HG03521 (cell line): ENCODE measurements at regions not wholly inside any gene's neighbourhood (a gene's known extent, or its start where the extent isn't known, plus 50 kb on each side); places are given as distances from the start of the nearest gene placed in this dataset.
A peak's percentile ranks its signal among the peaks of the same experiment; 100 is the strongest.

Experiments used
- ATAC-seq: cut with Tn5 transposase; IDR thresholded peaks from one replicate; pipeline ENCODE4 v1.9.1; 2021; ENCODE audit warnings: mild to moderate bottlenecking, moderate library complexity; ENCODE audit not compliant: unreplicated experiment

DNA sequence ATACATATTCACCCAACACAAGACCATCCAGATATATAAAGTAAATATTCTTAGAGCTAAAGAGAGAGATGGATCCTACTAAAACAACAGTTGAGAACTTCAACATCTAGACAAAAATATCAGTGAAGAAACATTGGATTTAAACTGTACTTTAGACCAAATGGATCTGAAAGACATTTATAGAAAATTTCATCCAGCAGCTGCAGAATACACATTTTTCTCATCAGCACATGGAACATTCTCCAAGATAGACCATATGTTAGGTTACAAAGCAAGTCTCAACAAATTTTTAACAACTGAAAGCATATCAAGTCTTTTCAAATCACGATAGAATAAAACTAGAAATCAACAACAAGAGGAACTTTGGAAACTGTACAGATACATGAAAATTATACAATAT is 369.0 kb upstream of the CCDC54 start:
- no peak for ATAC-seq

DNA sequence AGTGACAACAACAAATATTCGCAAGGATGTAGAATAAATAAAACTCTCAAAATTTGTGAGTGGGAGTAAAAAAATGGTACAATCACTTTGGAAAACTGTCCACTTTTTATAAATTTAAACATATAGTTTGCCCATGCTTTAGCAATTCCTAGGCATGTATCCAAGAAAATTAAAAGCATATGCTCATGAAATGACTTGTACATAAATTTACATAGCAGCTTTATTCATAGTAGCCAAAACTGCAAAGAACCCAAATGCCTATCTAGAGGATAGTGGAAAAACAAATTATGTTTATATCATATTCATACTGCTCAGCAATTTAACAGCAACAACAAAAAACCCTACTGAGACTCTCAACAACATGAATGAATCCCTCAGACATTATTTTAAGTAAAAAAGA is 363.6 kb upstream of the CCDC54 start:
- ATAC-seq = no peak

DNA sequence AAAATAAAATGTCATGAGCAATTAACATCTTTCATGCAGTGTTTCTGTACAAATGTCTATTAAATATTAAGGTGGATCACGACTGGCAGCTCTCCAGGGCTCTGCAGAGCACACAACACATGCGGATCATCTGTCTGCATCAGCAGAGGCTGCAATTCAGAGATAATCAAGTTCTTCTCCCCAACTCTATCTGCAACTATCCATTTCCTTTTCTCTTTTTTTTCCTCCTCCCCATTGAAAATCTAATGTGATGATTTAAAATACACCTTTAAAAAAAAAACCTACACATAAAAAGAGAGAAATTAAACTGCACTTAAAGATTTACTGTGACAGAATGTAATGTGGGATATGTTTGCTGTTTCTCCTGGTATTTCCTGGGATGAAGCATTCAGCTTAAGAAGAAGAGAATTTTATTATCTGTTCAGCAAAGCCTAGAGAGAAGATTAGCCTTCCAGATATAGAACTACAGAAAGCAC is 352.6 kb upstream of the CCDC54 start:
- no peak for ATAC-seq

DNA sequence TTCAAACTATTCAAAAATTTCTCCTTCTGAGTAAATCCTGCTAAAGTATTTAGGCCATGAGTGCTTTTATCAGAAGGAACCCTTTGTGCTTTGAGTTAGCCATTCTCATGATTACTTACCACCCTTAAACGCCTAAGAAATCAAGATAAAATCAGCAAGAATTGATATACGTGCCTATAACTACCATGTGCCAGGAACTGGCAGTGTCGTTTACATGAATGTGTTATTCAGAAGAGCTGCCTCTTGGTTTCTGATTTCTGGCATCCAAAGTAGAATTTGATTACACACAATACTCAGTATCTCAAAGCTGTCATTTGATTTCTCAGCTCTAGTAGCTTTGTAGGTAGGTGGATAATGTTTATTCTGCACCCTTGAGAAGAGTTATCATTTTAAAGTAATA is 351.3 kb upstream of the CCDC54 start:
- no peak for ATAC-seq

DNA sequence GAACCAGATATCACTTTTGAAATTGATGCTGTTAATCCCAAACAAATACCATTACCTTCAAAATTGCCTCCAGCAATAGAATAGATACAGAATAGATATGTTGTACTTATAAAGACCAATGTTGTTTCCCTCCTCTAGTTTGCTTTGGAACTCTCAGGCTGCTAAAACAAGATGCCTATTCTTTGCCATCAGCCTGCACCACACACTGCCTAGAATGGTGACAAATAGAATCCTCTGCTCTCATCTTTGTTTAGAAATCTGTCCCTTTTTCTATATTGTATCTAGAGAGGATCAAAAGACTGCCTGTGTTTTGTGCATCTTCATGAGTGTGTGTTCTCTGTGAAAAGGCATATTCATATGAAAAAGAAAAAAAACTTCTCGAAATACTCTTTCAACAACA is 349.2 kb upstream of the CCDC54 start:
- no peak for ATAC-seq

DNA sequence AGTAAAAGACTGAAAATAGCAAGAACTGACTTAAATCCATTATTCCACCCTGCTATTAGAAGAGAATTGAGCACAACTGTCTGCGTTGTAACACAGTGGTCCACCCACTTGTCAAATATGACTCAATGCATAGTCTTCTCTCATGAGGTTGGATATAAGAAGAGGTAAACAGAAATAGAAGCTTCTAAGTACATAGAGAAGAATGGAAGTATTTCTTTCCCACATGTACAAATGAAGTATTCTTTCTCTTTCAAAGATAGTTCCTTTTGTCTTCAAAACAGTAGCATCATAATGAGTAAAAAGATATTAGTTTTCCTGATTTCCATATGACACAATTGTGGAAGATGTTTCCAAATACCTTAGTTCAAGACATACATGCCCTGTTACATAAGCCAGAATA is 348.6 kb upstream of the CCDC54 start:
- no peak for ATAC-seq

DNA sequence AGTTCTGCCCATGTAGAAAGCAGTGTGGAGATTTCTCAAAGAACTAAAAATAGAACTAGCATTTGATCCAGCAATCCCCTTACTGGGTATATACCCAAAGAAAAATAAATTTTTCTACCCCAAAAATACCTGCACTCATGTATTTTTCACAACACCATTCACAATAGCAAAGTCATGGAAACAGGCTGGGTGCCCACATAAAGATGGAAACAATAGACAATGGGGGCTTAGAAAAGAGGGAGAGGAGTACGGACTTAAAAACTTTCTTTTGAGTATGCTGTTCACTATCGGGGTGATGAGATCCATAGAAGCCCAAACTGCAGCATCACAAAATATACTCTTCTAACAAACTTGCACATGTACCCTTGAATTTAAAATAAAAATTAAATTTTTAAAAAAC is 345.1 kb upstream of the CCDC54 start:
- ATAC-seq = no peak

DNA sequence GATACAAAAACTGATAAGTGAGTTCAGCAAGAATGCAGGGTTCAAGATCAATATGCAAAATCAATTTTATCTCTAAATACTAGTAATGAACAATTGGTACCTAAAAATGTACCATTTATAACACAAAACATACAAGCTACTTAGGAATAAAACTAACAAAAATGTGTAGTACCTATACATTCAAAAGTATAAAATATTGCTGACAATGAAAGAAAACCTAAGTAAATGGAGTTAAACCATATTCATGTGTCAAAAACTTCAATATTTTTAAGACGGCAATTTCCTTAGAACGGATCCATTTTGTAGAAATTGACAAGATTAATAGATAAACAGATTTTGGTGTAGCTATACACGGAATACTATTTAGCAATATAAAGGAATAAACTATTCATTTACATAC is 343.1 kb upstream of the CCDC54 start:
- ATAC-seq = no peak

DNA sequence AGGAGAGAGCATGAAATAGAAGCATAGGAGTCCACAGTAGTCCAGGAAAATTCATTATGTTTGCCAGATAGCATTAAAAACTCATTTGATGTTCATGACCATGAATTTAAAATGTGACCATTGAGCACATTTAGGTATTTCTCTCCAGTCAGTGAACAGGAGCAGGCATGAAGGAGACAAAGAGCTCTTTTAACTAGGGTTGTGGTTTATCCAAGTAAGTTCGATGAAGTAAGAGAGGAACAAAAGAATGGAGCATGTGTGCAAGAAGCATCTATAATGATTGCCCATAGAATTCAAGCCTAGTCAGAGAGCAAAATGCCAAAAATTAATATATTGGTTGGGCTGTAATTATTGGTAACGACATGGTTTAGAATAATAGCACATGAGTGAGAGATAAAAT is 342.1 kb upstream of the CCDC54 start:
- no peak for ATAC-seq

DNA sequence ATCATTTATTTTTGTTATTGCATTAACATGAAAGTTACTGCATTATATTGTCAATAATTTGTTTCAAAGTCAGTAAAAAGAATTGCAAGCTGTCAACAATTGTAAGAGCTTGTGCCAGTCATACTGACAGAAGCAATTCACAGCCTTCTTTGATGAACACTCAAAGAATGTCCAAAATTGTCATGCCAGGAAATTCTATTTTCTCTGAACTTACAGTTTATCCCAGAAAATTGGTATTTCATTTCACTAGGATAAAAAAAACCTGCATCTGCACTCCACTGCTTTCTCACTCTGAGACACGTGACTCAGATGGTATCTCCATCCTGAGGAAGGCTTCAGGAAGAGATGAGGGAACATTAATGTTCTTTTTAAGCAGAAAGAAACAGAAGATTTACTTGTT is 332.6 kb upstream of the CCDC54 start:
- no peak for ATAC-seq

DNA sequence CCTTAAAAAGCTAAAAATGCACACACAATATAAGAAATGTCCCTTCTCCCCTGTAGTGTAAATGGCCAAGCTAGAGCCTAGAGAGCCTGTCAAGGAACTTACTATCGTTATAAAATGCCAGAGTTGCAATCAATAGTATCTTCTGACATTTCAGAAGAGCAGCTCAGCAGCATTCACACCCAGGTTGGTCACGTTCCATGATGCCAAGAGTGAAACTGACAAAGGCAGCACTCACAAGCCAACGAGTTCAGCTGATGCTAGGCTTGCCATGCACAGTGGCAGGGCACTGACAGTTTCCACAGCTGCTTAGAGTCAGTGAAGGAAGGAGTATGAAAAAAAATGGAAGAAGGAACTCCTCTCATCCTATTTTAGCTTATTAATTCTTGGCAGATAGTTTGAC is 331.4 kb upstream of the CCDC54 start:
- ATAC-seq = no peak

DNA sequence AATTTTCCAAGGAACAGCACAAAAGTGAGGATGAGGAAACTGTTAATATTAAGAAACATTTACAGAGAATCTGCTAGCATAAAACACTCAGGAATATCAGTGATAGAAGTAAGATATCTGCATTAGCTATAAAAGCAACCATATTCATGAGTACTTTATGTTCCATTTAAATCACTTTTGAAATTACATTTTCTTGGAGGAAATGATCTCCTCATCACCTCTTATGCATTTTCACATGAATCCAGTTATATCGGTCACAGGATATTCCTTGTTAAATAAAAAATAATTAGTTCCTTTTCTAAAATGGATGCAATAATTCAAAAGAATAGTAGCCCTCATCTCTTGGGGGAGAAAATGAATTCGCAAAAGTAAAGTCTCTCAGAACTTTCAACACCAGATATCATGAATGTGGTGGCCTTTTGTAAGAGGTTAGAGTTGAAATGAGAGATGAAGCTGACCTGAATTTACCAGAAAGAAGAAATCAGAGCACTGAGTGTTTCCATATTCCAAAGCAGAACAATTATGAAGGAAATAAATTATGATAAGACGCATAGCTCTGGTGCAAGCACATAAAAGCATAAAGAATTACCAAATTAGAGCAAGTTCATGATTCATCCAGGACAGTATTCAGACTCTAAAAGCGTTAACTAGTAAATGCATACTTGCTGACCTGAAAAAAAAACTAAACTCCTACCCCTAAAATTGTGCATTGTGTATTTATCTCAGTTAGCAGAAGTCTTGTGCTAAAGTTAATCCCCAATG is 321.9 kb upstream of the CCDC54 start:
- ATAC-seq = no peak

DNA sequence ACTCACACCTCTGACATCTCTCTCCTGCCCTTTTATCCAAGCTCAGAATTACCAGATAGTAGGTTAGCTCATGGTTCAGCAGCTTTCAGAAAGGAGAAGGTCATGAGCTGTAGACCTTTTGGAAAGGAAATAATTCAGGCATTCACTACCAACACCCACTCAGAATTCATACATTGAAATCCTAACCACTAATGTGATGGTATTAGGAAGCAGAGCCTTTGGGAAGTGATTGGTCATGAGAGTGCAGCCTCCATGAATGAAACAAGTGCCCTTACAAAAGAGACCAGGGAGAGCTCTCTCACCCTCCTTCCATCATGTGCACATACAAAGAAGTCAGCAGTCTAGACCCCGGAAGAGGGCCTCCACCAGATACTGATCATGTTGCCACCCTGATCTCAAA is 315.8 kb upstream of the CCDC54 start:
- ATAC-seq = no peak

DNA sequence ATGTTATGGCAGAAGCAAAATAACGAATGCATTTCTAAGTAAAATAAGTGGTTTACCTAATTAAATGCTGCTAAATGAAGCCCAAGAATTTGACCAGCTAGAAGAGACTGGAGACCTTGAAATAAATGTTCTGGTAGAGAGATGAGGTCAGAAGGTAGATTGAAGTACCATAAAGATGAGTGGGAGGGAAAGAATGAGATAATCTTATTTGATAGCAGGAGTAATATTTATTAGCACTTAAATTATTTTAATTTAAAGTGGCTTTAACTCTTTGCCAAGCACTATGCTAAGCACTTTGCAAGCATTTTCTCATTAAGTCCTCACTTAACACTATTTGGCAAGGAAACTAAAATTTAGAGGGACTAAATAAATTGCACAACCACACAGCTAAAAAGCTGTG is 314.9 kb upstream of the CCDC54 start:
- no peak for ATAC-seq

DNA sequence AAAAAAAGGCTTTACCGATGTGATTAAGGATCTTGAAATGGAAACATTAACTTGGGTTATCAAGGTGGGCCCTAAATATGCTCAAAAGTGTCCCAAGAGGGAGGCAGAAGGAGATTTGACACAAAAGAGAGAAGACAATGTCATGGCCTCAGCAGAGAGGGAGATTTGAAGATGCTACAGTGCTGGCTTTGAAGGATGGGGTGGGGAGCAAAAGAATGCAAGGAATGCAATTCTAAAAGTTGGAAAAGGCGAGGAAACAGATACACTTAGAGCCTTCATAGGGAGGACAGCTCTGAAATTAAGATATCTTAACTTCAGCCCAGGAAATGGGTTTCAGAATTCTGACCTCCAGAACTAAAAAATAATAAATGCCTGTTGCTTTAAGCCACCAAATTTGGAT is 314.5 kb upstream of the CCDC54 start:
- no peak for ATAC-seq

DNA sequence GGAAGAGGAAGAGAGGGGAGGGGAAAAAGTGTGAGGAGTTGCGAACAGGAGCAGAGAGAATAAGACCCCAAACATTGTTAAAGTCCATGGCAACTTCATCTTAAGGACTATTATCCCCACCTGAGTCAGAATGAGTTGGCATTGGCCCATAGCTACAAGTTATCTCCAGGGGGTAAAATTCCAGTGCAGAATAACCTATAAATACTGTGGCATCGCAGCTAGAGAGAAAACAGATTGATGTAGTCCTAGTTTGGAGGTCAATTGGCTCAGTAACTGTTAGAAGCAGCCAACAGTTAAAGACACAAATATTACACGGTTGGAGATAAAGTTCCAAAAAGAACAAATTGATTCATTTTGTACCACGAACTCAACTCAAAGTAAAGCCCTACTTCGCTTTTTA is 313.9 kb upstream of the CCDC54 start:
- ATAC-seq = no peak

DNA sequence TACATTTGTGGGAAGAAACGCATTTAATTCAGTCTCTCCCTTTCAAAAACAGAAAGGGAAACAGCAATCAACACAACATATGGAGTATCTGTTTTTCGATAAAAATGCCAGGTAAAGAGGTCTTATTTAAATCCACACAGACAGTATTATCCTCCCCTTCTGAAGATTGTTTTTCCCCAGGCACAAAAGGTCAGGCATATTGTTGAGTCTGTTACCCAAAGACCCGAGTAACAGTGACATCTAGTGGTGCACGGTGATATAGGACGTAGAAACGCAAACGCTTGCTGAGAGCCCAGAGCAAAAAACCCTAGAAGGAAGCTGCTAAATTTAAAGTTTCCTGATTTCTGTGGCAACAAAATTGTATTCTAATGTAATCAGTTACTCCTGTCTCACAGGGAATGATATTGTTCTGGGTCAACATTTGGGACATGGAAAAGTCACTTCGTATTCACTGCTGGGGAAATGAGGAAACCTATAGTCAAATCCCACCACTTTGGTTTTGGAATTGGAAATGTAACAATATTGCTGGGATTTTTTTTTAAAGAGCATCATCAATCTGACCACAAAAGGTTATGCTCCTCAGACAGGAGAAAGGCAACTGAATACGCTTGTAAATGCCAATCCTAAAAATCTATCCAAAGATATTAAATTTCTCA is 312.7 kb upstream of the CCDC54 start:
- ATAC-seq = peak; percentile 82

DNA sequence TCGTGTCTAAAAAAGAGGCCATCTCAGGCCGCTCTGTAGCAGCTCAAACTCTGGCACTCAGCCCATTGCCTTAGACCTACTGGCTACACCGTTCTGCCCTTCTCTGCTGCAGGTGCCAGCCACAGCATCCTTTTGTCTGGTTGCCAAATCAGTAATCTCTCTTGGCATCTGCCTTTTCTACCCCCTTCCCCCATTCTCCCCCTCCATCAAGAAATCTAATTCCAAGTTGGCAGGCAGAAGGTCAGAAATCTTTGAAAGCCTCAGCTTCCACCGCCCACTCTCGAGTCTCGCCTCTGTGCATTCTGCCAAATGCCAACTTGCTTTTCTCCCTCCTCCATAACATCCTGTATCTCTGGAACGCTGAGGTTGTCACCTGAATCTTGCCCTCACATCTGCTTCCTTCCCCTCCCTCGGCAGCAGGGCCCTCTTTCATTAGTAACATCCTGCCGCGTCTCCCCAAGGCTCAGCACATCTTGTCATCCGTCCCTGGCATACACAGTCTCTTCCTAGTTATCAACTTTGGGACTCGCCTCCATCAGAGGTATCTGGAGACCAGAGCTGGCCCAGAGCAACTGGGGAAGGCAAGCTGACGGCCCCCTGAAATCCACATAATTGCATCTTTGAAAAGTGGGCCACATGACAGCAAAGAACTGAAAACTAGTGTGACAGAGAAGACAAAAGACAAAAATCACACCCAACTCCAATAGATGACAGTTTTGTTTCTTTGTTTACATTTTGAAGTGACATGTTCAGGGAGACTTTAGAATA is 312.0 kb upstream of the CCDC54 start:
- no peak for ATAC-seq

DNA sequence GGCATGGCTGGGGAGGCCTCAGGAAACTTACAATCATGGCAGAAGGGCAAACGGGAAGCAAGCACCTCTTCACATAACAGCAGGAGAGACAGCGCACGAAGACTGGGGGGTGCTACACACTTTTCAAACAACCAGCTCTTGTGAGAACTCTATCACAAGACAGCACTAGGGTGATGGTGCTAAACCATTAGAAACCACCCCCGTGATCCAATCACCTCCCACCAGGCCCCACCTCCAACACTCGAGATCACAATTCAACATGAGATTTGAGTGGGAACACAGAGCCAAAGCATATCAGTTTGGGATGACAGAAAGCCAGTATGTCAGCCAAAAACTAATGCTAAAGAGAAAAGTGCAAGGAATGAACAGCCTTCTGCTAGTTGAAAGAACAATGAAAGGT is 309.8 kb upstream of the CCDC54 start:
- ATAC-seq = no peak

DNA sequence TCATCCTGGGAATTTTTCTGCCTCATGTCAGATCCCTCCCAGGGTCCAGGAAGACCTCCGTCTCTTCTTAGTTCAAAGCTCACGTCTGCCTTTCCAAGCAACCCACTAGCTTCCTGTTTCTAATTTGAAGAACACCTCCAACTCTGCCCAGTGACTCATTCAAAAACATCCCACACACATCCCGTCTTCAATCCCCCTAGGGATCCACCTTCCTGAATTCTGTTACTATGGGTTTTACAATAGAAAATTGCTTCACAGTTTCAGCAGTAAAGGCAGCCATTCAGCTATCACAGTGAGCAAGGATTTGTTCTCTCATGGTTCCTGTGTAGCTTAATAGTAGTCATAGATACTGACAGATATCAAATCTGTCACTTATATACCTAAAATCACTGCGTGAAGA is 308.3 kb upstream of the CCDC54 start:
- ATAC-seq = no peak

DNA sequence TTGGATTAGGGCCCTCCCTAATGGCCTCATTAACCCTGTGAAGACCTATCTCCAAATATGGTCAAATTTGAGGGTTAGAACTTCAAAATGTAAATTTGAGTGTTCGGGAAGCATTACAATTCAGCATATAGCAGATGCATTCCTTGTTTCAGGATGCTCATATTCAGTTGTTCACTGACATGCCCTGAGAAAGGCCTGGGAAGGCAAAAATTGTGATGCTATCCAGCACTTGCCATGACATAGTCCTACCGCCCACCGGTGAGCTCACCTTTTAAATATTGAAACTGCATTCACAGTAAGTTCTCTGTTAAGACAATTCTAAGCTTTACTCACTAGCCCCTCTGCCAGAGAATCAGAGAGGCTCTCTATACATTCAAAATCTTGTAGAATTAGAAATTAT is 300.3 kb upstream of the CCDC54 start:
- no peak for ATAC-seq

DNA sequence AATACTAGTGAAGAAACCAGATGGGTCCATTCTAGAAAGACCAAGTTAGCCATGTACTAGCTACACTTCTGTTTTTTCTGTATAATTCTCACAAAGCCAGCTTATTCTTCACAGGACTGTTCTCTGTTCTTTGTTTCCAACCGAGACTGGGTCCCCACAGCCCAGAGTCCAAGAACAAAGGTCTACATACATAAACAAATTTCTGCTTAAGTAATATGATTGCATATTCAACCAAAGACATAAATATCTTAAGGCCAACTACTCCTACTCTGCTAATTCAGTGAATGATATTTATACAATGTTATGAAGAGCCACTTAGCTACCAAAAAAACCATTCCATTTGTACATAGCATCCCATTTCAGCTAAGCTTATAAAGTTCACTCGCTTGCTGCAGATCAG is 299.8 kb upstream of the CCDC54 start:
- ATAC-seq = no peak
